ENCODE measurements at regions not wholly inside any gene's neighbourhood (a gene's known extent, or its start where the extent isn't known, plus 50 kb on each side); places are given as distances from the start of the nearest gene placed in this dataset.

- H3K4me3 ChIP-seq (ENCODE audit: low read depth, low read length) = no peak overlapping the region
- TF ChIP-seq CTCF (IDR thresholded peaks at IDR 0.05; ENCODE audit: insufficient read depth, low read depth, low read length, missing control alignments) = no peak
- no peak for DNase-seq (ENCODE audit: low read depth)
These were observed 113.8 kb upstream of the CD82 start for GRCh38 chr11:44451706-44452105.

- TF ChIP-seq CTCF (IDR thresholded peaks at IDR 0.05; ENCODE audit: insufficient read depth, low read depth, low read length, missing control alignments) = no peak
- DNase-seq (ENCODE audit: low read depth) = no peak
These were observed 112.5 kb upstream of the CD82 start for GRCh38 chr11:44452827-44453572.

DNA sequence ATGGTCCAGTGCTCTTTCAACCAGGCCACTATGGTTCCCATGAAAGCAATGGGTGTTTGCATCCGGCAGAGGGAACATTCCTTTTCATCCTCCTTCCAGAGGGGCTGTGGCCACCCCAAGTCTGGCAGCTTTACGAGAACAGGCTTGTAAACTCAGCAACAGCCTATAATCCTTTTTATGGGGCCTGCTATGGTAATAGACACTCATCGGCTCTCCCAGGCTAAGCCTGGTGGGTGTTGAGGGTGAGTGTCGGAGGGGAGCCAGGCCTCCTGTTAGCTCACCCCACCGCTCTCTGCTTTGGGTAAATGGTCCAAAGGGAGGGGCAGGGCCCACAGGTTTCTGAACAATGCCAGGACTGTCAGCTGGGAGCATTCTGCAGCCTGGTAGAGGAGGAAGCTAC is 111.6 kb upstream of the CD82 start:
- no peak for DNase-seq (ENCODE audit: low read depth)

More at GRCh38 chr11:44452827-44453572, 112.5 kb upstream of the CD82 start:
- H3K4me3 ChIP-seq (ENCODE audit: low read depth, low read length) = no peak overlapping the region

DNA sequence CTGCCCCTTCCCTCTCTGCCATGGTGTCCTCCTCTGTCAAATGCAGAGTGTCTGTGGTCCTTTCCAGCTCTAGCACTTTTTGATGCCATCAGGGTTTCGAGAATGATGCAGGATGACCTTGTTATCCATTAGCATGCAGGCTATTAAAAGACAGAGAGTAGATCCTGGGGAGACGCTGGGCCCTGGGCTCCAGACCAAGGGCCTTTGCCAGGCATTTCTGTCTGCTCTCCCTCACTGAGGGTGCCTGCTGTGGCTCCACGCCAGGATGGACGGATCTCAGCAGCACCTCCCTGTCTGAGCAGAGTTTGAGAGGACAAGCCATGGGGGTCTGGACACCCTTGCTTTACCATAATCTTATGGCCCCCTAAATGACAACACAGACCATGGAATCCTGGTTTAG is 110.8 kb upstream of the CD82 start:
- H3K4me3 ChIP-seq (ENCODE audit: low read depth, low read length) = no peak overlapping the region
- DNase-seq (ENCODE audit: low read depth) = no peak
- TF ChIP-seq CTCF (IDR thresholded peaks at IDR 0.05; ENCODE audit: insufficient read depth, low read depth, low read length, missing control alignments) = no peak

More for the DNA sequence above, 111.6 kb upstream of the CD82 start:
- no peak for TF ChIP-seq CTCF (IDR thresholded peaks at IDR 0.05; ENCODE audit: insufficient read depth, low read depth, low read length, missing control alignments)
- no peak overlapping the region for H3K4me3 ChIP-seq (ENCODE audit: low read depth, low read length)

GRCh38 chr11:44456544-44457300 is 108.7 kb upstream of the CD82 start:
- no peak overlapping the region for H3K4me3 ChIP-seq (ENCODE audit: low read depth, low read length)
- peak; percentile 3 for DNase-seq (ENCODE audit: low read depth)
- peak; percentile 18 for TF ChIP-seq CTCF (IDR thresholded peaks at IDR 0.05; ENCODE audit: insufficient read depth, low read depth, low read length, missing control alignments)

DNA sequence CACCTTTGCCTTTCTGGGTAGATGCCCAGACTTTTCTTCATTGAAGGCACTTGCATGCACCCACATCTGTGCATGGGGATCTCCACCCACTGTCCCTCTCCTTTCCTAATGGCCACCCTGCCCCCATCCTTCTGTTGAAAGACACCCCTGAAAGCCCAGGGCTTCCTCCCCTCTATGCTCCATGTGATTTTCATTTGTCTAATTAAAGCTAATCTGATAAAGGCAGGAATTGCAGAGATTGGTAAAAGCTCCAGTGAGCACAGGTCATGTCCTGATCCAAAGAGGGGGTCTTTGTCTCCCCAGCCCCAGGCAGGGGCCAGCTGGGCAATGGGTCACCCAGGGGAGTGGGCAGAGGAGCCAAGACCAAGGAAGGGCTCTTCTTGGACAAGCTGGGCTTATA is 107.6 kb upstream of the CD82 start:
- TF ChIP-seq CTCF (IDR thresholded peaks at IDR 0.05; ENCODE audit: insufficient read depth, low read depth, low read length, missing control alignments) = no peak

More for the DNA sequence above, 107.6 kb upstream of the CD82 start:
- H3K4me3 ChIP-seq (ENCODE audit: low read depth, low read length) = no peak overlapping the region
- no peak for DNase-seq (ENCODE audit: low read depth)

Measured in GM12865 (cell line).